RWPE1 (cell line): ENCODE measurements at regions not wholly inside any gene's neighbourhood (a gene's known extent, or its start where the extent isn't known, plus 50 kb on each side); places are given as distances from the start of the nearest gene placed in this dataset.
"Not testable (repeated sequence)": the region's sequence is repeated elsewhere in the genome, so short reads cannot be mapped to it uniquely, and the experiment has no call there.

ENCODE experiments used
- CTCF ChIA-PET: fragments of 350-600 bp; sonication (Branson Sonifier 250); formaldehyde crosslinking; extraction: SDS; loops from one replicate; lab custom pipeline; 2021; lab: Yijun Ruan, JAX
- POLR2A ChIA-PET: fragments of 400-600 bp; formaldehyde crosslinking; extraction: SDS; loops from one replicate; lab custom pipeline; 2020; ENCODE audit warnings: antibody characterized with exemption; ENCODE audit not compliant: low non-redundant PET; lab: Yijun Ruan, JAX
- DNase-seq: peaks from one replicate; pipeline ENCODE4 v3.0.0; 2012; ENCODE audit warnings: low spot score
- H3K27ac ChIP-seq: fragments of 450-650 bp; 2 replicates; pipeline ENCODE4 v1.5.1; 2017
- CTCF ChIP-seq: fragments of 450-650 bp; conservative IDR thresholded peaks from 2 replicates; pipeline ENCODE4 v1.5.1; 2017; ENCODE audit warnings: low read depth, mild to moderate bottlenecking

- POLR2A ChIA-PET, result interaction anchor here (1.0 kb wide), 1 partner anchor 72 kb away, joined by 4 read pairs; no protein-coding TSS in a partner anchor
- H3K27ac ChIP-seq, result no peak overlapping the region
- CTCF ChIA-PET, result no interaction called here
- TF ChIP-seq CTCF, result no peak
- DNase-seq, result no peak
Measured at GRCh38 chr1:38585460-38585859, 274.1 kb downstream of the RRAGC start.

- ChIA-PET POLR2A (interaction anchor here (1.0 kb wide), 1 partner anchor 72 kb away, joined by 4 read pairs; no protein-coding TSS in a partner anchor), CTCF (interaction anchor here (0.6 kb wide), 1 partner anchor 56 kb away, joined by 3 read pairs; no protein-coding TSS in a partner anchor)
- no peak for DNase-seq
Measured at GRCh38 chr1:38584448-38585355, 274.9 kb downstream of the RRAGC start.

GRCh38 chr1:38583287-38583686 lies 276.3 kb downstream of the RRAGC start:
- DNase-seq, POLR2A ChIA-PET, H3K27ac ChIP-seq: not testable (repeated sequence)
- CTCF ChIA-PET, result interaction anchor here (0.6 kb wide), 1 partner anchor 291 kb away, joined by 4 read pairs; no protein-coding TSS in a partner anchor

More at GRCh38 chr1:38584448-38585355, 274.9 kb downstream of the RRAGC start:
- no peak for TF ChIP-seq CTCF
- no peak overlapping the region for H3K27ac ChIP-seq

DNA sequence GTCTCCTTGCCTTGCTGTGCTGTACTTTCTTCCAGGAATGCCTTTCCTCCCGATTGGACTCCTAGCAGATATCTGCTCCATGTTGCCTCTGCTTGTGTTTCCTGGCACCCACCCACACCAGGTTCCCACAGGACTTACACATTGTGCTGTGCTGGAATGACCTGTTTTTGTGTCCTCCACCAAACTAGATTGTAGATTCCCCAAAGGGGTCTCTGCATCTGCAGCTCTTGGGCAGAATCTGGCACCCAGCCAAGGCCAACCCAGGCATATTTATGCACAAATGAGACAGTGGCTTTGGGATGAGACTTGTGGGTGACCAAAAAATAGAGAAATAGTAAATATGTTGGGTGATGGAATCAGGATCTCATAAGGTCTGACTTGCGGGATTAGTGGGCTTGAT lies 278.2 kb downstream of the RRAGC start:
- ChIA-PET POLR2A (no interaction called here), CTCF (interaction anchor here (0.7 kb wide), 1 partner anchor 218 kb away, joined by 3 read pairs; no protein-coding TSS in a partner anchor)
- DNase-seq, result no peak
- H3K27ac ChIP-seq, result no peak overlapping the region
- no peak for TF ChIP-seq CTCF

DNA sequence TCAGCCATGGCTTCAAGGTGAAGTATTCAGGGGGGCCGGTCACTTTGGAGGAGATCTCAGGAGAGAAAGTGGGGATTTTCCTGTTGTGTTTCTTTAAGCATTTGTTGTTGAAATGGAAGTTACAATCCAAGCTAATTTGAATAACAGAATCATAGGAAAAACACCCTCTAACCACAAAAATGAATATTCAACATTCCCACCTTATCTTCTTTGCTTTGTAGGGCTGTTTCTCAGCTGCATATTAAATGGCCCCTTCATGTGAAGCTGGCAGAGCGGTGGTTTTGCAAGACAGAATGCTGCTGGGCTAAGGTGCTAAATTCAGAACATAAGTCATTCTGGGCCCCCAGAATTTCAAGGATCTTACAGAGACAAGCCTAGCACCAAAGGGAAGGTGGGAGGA lies 279.0 kb downstream of the RRAGC start:
- ChIA-PET CTCF (no interaction called here), POLR2A (no interaction called here)
- no peak for TF ChIP-seq CTCF
- DNase-seq, result no peak
- H3K27ac ChIP-seq, result no peak overlapping the region

- DNase-seq, result no peak
- ChIA-PET POLR2A (no interaction called here), CTCF (interaction anchor here (0.6 kb wide), 1 partner anchor 268 kb away, joined by 3 read pairs; no protein-coding TSS in a partner anchor)
- no peak overlapping the region for H3K27ac ChIP-seq
- TF ChIP-seq CTCF, result no peak
Measured at GRCh38 chr1:38579056-38579455, 280.5 kb downstream of the RRAGC start.
